Endodermal cell (in vitro differentiated cells): ENCODE measurements at regions not wholly inside any gene's neighbourhood (a gene's known extent, or its start where the extent isn't known, plus 50 kb on each side); places are given as distances from the start of the nearest gene placed in this dataset.

Experiments
- DNase-seq: peaks from one replicate; pipeline ENCODE4 v3.0.0-alpha.2; 2017
- H3K27ac ChIP-seq: 2 replicates; pipeline ENCODE4 v1.5.1; 2013; ENCODE audit warnings: mild to moderate bottlenecking, low read depth, low read length, moderate library complexity
- H3K27me3 ChIP-seq: 2 replicates; pipeline ENCODE4 v1.6.1; 2013; ENCODE audit warnings: mild to moderate bottlenecking, low read length, moderate library complexity; ENCODE audit not compliant: insufficient read depth, control insufficient read depth, poor library complexity, severe bottlenecking
- H3K36me3 ChIP-seq: 2 replicates; pipeline ENCODE4 v1.7.0; 2013; ENCODE audit warnings: mild to moderate bottlenecking, low read length, moderate library complexity; ENCODE audit not compliant: control insufficient read depth, insufficient read depth
- H3K4me1 ChIP-seq: one replicate; pipeline ENCODE4 v1.7.0; 2013; ENCODE audit warnings: low read length; ENCODE audit not compliant: control insufficient read depth, insufficient read depth
- H3K4me3 ChIP-seq: 2 replicates; pipeline ENCODE4 v1.5.1; 2013; ENCODE audit warnings: mild to moderate bottlenecking, low read length, moderate library complexity
- H3K9ac ChIP-seq: 2 replicates; pipeline ENCODE4 v1.6.1; 2013; ENCODE audit warnings: mild to moderate bottlenecking, low read length, moderate library complexity; ENCODE audit not compliant: poor library complexity, severe bottlenecking; ENCODE audit errors: extremely low read depth
- H3K9me3 ChIP-seq: 2 replicates; pipeline ENCODE4 v1.6.1; 2013; ENCODE audit warnings: mild to moderate bottlenecking, low read length, moderate library complexity; ENCODE audit not compliant: control insufficient read depth
- H3K27ac Mint-ChIP-seq: 2 replicates; pipeline ENCODE4 v1.8.0; 2020; ENCODE audit warnings: mixed read lengths
- H3K27me3 Mint-ChIP-seq: 2 replicates; pipeline ENCODE4 v1.8.0; 2021; ENCODE audit warnings: mild to moderate bottlenecking, mixed read lengths; ENCODE audit not compliant: insufficient read depth
- H3K36me3 Mint-ChIP-seq: 2 replicates; pipeline ENCODE4 v1.8.0; 2020; ENCODE audit warnings: low read depth, mixed read lengths
- H3K4me1 Mint-ChIP-seq: 2 replicates; pipeline ENCODE4 v1.8.0; 2020; ENCODE audit warnings: mixed read lengths
- H3K4me3 Mint-ChIP-seq: 2 replicates; pipeline ENCODE4 v1.8.0; 2020; ENCODE audit warnings: mild to moderate bottlenecking, moderate library complexity, mixed read lengths
- H3K9me3 Mint-ChIP-seq: 2 replicates; pipeline ENCODE4 v1.8.0; 2020; ENCODE audit warnings: mild to moderate bottlenecking, mixed read lengths
- CTCF ChIP-seq: fragments of 200-600 bp; sonication (generic); conservative IDR thresholded peaks from 2 replicates; pipeline ENCODE4 v1.5.0; 2021; ENCODE audit warnings: antibody characterized with exemption, mild to moderate bottlenecking
- WGBS, 2 experiments: methylation state at CpG; one replicate each; pipeline versions ENCODE4 v1.1.5 to v1.1.7; 2013; ENCODE audit warnings: missing lambda C conversion rate in 2 of 2, mixed read lengths in 1 of 2; ENCODE audit not compliant: insufficient coverage in 1 of 2, insufficient read length in 1 of 2; 5-methylcytosine and 5-hydroxymethylcytosine counted together

GRCh38 chr3:180391001-180391400 is 211.0 kb upstream of the TTC14 start:
- no peaks in the 10 kb centered on the region for H3K9me3 Mint-ChIP-seq
- no peak for TF ChIP-seq CTCF

GRCh38 chr3:180401226-180401625 is 200.7 kb upstream of the TTC14 start:
- Mint-ChIP-seq H3K36me3 (no peaks in the 10 kb centered on the region), H3K27ac (no peak overlapping the region), H3K4me1 (no peaks in the 10 kb centered on the region), H3K4me3 (no peak overlapping the region), H3K27me3 (peaks cover 3% of the 10 kb centered on the region), H3K9me3 (no peaks in the 10 kb centered on the region)
- no peaks in the 10 kb centered on the region for H3K36me3 ChIP-seq
- TF ChIP-seq CTCF = no peak
- H3K27ac ChIP-seq = no peak overlapping the region
- no peak for DNase-seq
- no peaks in the 10 kb centered on the region for H3K9me3 ChIP-seq
- H3K4me3 ChIP-seq = no peak overlapping the region
- no peaks in the 10 kb centered on the region for H3K27me3 ChIP-seq
- no peak overlapping the region for H3K9ac ChIP-seq
- no peaks in the 10 kb centered on the region for H3K4me1 ChIP-seq
- 82% methylated on average over 1 of the region's 1 CpG; no CpG with 5 or more reads in 1 of the 2 experiments for WGBS, 2 experiments

More at GRCh38 chr3:180391001-180391400, 211.0 kb upstream of the TTC14 start:
- no peaks in the 10 kb centered on the region for H3K4me1 Mint-ChIP-seq
- no peaks in the 10 kb centered on the region for H3K36me3 Mint-ChIP-seq
- no peaks in the 10 kb centered on the region for H3K36me3 ChIP-seq
- no peak overlapping the region for H3K9ac ChIP-seq
- no peak overlapping the region for H3K27ac ChIP-seq
- no peaks in the 10 kb centered on the region for H3K27me3 ChIP-seq
- no peaks in the 10 kb centered on the region for H3K27me3 Mint-ChIP-seq
- 87% methylated on average over 1 of the region's 1 CpG; no CpG with 5 or more reads in 1 of the 2 experiments for WGBS, 2 experiments
- H3K9me3 ChIP-seq = no peaks in the 10 kb centered on the region
- no peaks in the 10 kb centered on the region for H3K4me1 ChIP-seq
- H3K4me3 Mint-ChIP-seq = no peak overlapping the region
- DNase-seq = no peak
- H3K27ac Mint-ChIP-seq = no peak overlapping the region
- no peak overlapping the region for H3K4me3 ChIP-seq

- TF ChIP-seq CTCF = no peak
- no peak overlapping the region for H3K27ac Mint-ChIP-seq
Measured at GRCh38 chr3:180402471-180403073, 199.4 kb upstream of the TTC14 start.

More at GRCh38 chr3:180402471-180403073, 199.4 kb upstream of the TTC14 start:
- no peak for DNase-seq
- Mint-ChIP-seq H3K36me3 (no peaks in the 10 kb centered on the region), H3K4me1 (no peaks in the 10 kb centered on the region), H3K27me3 (no peaks in the 10 kb centered on the region), H3K4me3 (no peak overlapping the region), H3K9me3 (no peaks in the 10 kb centered on the region)
- Histone ChIP-seq H3K4me1 (no peaks in the 10 kb centered on the region), H3K9me3 (no peaks in the 10 kb centered on the region), H3K27me3 (no peaks in the 10 kb centered on the region), H3K9ac (no peak overlapping the region), H3K4me3 (no peak overlapping the region), H3K36me3 (no peaks in the 10 kb centered on the region), H3K27ac (no peak overlapping the region)
- WGBS, 2 experiments = 80 to 85% methylated on average over 1 to 2 of the region's 2 CpGs
